NCI-H82 treated with DMSO at 0.1 percent for 48 hours (cell line): ENCODE measurements at regions not wholly inside any gene's neighbourhood (a gene's known extent, or its start where the extent isn't known, plus 50 kb on each side); places are given as distances from the start of the nearest gene placed in this dataset.
"Not testable (repeated sequence)": the region's sequence is repeated elsewhere in the genome, so short reads cannot be mapped to it uniquely, and the experiment has no call there.

Experiments
- DNase-seq: peaks from one replicate; lab custom pipeline; 2025; ENCODE audit not compliant: unreplicated experiment; lab: John Stamatoyannopoulos, UW

- DNase-seq = no peak
Observed at GRCh38 chr4:151519728-151520415, 110.9 kb downstream of the FHIP1A start.

GRCh38 chr4:151522866-151523519, 114.0 kb downstream of the FHIP1A start:
- DNase-seq = no peak

- no peak for DNase-seq
Observed at GRCh38 chr4:151524610-151525009, 115.6 kb downstream of the FHIP1A start.

- not testable (repeated sequence) for DNase-seq
Observed at GRCh38 chr4:151526489-151526888, 117.5 kb downstream of the FHIP1A start.

- DNase-seq = no peak
Observed at GRCh38 chr4:151527699-151528098, 118.7 kb downstream of the FHIP1A start.

- peak; percentile 9 for DNase-seq
Observed at GRCh38 chr4:151529187-151529586, 120.2 kb downstream of the FHIP1A start.

- no peak for DNase-seq
Observed at GRCh38 chr4:151530230-151530629, 121.3 kb downstream of the FHIP1A start.

GRCh38 chr4:151530783-151531182, 121.8 kb downstream of the FHIP1A start:
- DNase-seq = no peak

- no peak for DNase-seq
Observed at GRCh38 chr4:151532001-151532708, 123.2 kb downstream of the FHIP1A start.

GRCh38 chr4:151534195-151534594, 125.2 kb downstream of the FHIP1A start:
- no peak for DNase-seq

GRCh38 chr4:151535366-151535765, 126.4 kb downstream of the FHIP1A start:
- no peak for DNase-seq

- no peak for DNase-seq
Observed at GRCh38 chr4:151537687-151538086, 128.7 kb downstream of the FHIP1A start.

- no peak for DNase-seq
Observed at GRCh38 chr4:151538963-151539362, 130.0 kb downstream of the FHIP1A start.

- no peak for DNase-seq
Observed at GRCh38 chr4:151540728-151541388, 131.9 kb downstream of the FHIP1A start.

- DNase-seq = no peak
Observed at GRCh38 chr4:151541389-151542071, 132.6 kb downstream of the FHIP1A start.

- DNase-seq = no peak
Observed at GRCh38 chr4:151548708-151549107, 139.7 kb downstream of the FHIP1A start.

- not testable (repeated sequence) for DNase-seq
Observed at GRCh38 chr4:151549378-151549777, 140.4 kb downstream of the FHIP1A start.

GRCh38 chr4:151553874-151554273, 144.9 kb downstream of the FHIP1A start:
- DNase-seq = no peak

- DNase-seq = no peak
Observed at GRCh38 chr4:151555151-151555945, 146.4 kb downstream of the FHIP1A start.

- no peak for DNase-seq
Observed at GRCh38 chr4:151558496-151559113, 149.6 kb downstream of the FHIP1A start.
